K562 (cell line): ENCODE measurements at regions not wholly inside any gene's neighbourhood (a gene's known extent, or its start where the extent isn't known, plus 50 kb on each side); places are given as distances from the start of the nearest gene placed in this dataset.

Source experiments
- CEBPB ChIP-seq: fragments of 450-650 bp; IDR thresholded peaks from 2 replicates; pipeline ENCODE4 v1.6.1; 2016; ENCODE audit warnings: missing genetic modification characterization, missing compliant biosample characterization
- CTCF ChIP-seq, 3 experiments: IDR thresholded peaks in 2 of 3; conservative IDR thresholded peaks in 1 of 3; 2 replicates each; pipeline ENCODE4 v1.5.1; 2011 to 2012; ENCODE audit warnings: low read length in 3 of 3, mild to moderate bottlenecking in 3 of 3, control low read depth in 2 of 3, improper control_type of control experiment in 1 of 3, inconsistent platforms in 1 of 3, low read depth in 1 of 3, mixed read lengths in 1 of 3, moderate library complexity in 1 of 3; ENCODE audit not compliant: insufficient read depth in 2 of 3
- ELF4 ChIP-seq: fragments of 450-650 bp; formaldehyde crosslinking; IDR thresholded peaks from 2 replicates; pipeline ENCODE4 v1.4.0; 2022; ENCODE audit warnings: missing genetic modification characterization
- JUNB ChIP-seq: fragments of 450-650 bp; formaldehyde crosslinking; conservative IDR thresholded peaks from 2 replicates; pipeline ENCODE4 v1.4.0; 2020; ENCODE audit warnings: mild to moderate bottlenecking
- NR2F6 ChIP-seq: fragments of 450-650 bp; formaldehyde crosslinking; IDR thresholded peaks from 2 replicates; pipeline ENCODE4 v1.4.0; 2020; ENCODE audit warnings: mild to moderate bottlenecking
- TEAD4 ChIP-seq, 2 experiments: sonication (generic) in 1 of 2; formaldehyde crosslinking in 1 of 2; IDR thresholded peaks; 2 replicates each; pipeline versions ENCODE4 v1.6.1 to v1.8.0; 2012 to 2022; ENCODE audit warnings: borderline replicate concordance in 1 of 2, inconsistent platforms in 1 of 2, low read length in 1 of 2, mild to moderate bottlenecking in 1 of 2, missing genetic modification reagents in 1 of 2
- ZNF232 ChIP-seq: sonication (generic); formaldehyde crosslinking; IDR thresholded peaks from 2 replicates; pipeline ENCODE4 v1.8.0; 2022; ENCODE audit warnings: mild to moderate bottlenecking, missing genetic modification reagents

- TF ChIP-seq JUNB (no peak), NR2F6 (no peak), CEBPB (tag) (no peak), ELF4 (CRISPR knock-in tag) (no peak), CTCF (IDR thresholded peaks at IDR 0.05 in 2 of 3, conservative IDR thresholded peaks at IDR 0.05 in 1 of 3; ENCODE audit: insufficient read depth in 2 of 3, low read depth in 1 of 3, low read length in 3 of 3) (no peak), ZNF232 (CRISPR knock-in tag) (no peak), TEAD4 (IDR thresholded peaks at IDR 0.05; ENCODE audit: low read length) (no peak), TEAD4 (CRISPR knock-in tag; IDR thresholded peaks at IDR 0.05; ENCODE audit: borderline replicate concordance) (no peak)
Measured at GRCh38 chr5:97559827-97560598, 377.0 kb upstream of the RIOK2 start.
